ENCODE measurements at regions not wholly inside any gene's neighbourhood (a gene's known extent, or its start where the extent isn't known, plus 50 kb on each side); places are given as distances from the start of the nearest gene placed in this dataset.
"Not testable (repeated sequence)": the region's sequence is repeated elsewhere in the genome, so short reads cannot be mapped to it uniquely, and the experiment has no call there.

GRCh38 chr15:20184879-20185278 is 356.7 kb downstream of the GOLGA6L6 start:
- not testable (repeated sequence) for DNase-seq

GRCh38 chr15:20168221-20168620 is 373.4 kb downstream of the GOLGA6L6 start:
- DNase-seq = not testable (repeated sequence)

GRCh38 chr15:20153528-20153927 is 388.1 kb downstream of the GOLGA6L6 start:
- DNase-seq = not testable (repeated sequence)

GRCh38 chr15:20148679-20149078 is 392.9 kb downstream of the GOLGA6L6 start:
- not testable (repeated sequence) for DNase-seq

GRCh38 chr15:20148008-20148407 is 393.6 kb downstream of the GOLGA6L6 start:
- not testable (repeated sequence) for DNase-seq

- DNase-seq = not testable (repeated sequence)
Observed at GRCh38 chr15:20144333-20145036, 397.1 kb downstream of the GOLGA6L6 start.

- DNase-seq = not testable (repeated sequence)
Observed at GRCh38 chr15:20142906-20143305, 398.7 kb downstream of the GOLGA6L6 start.

- not testable (repeated sequence) for DNase-seq
Observed at GRCh38 chr15:20142410-20142809, 399.2 kb downstream of the GOLGA6L6 start.

GRCh38 chr15:20124668-20125067 is 416.9 kb downstream of the GOLGA6L6 start:
- not testable (repeated sequence) for DNase-seq

- no peak for DNase-seq
Observed at GRCh38 chr15:20106026-20106425, 435.6 kb downstream of the GOLGA6L6 start.

- not testable (repeated sequence) for DNase-seq
Observed at GRCh38 chr15:20105011-20105990, 436.3 kb downstream of the GOLGA6L6 start.

GRCh38 chr15:20104551-20104950 is 437.0 kb downstream of the GOLGA6L6 start:
- DNase-seq = not testable (repeated sequence)

- DNase-seq = not testable (repeated sequence)
Observed at GRCh38 chr15:20102862-20103261, 438.7 kb downstream of the GOLGA6L6 start.

GRCh38 chr15:20102209-20102608 is 439.4 kb downstream of the GOLGA6L6 start:
- not testable (repeated sequence) for DNase-seq

- DNase-seq = not testable (repeated sequence)
Observed at GRCh38 chr15:20101281-20101680, 440.3 kb downstream of the GOLGA6L6 start.

GRCh38 chr15:20100604-20101270 is 440.9 kb downstream of the GOLGA6L6 start:
- DNase-seq = not testable (repeated sequence)

- not testable (repeated sequence) for DNase-seq
Observed at GRCh38 chr15:20095699-20096303, 445.8 kb downstream of the GOLGA6L6 start.

- not testable (repeated sequence) for DNase-seq
Observed at GRCh38 chr15:20089541-20089940, 452.1 kb downstream of the GOLGA6L6 start.

GRCh38 chr15:20084026-20084425 is 457.6 kb downstream of the GOLGA6L6 start:
- DNase-seq = not testable (repeated sequence)

- DNase-seq = not testable (repeated sequence)
Observed at GRCh38 chr15:20074082-20074481, 467.5 kb downstream of the GOLGA6L6 start.

- not testable (repeated sequence) for DNase-seq
Observed at GRCh38 chr15:20069043-20069442, 472.6 kb downstream of the GOLGA6L6 start.

GRCh38 chr15:20066173-20066572 is 475.4 kb downstream of the GOLGA6L6 start:
- not testable (repeated sequence) for DNase-seq

All from DMS53 (cell line).